Spleen (tissue), 7 donors: ENCODE measurements at regions not wholly inside any gene's neighbourhood (a gene's known extent, or its start where the extent isn't known, plus 50 kb on each side); places are given as distances from the start of the nearest gene placed in this dataset.

Experiments used
- POLR2AphosphoS5 ChIP-seq, 3 donors: sonication (generic); formaldehyde crosslinking; IDR thresholded peaks; one replicate each; pipeline ENCODE4 v1.5.1; 2017; ENCODE audit warnings: antibody characterized with exemption in 3 of 3
- TF ChIP-seq, protein P1 (sequence below), 11 experiments: fragments of 200-600 bp in 7 of 11; fragments of 450-650 bp in 4 of 11; sonication (generic) in 4 of 11; IDR thresholded peaks in 8 of 11; conservative IDR thresholded peaks in 3 of 11; 1 replicate in 7 of 11; 2 replicates in 4 of 11; pipeline versions ENCODE4 v1.4.0 to v1.8.0; 2016 to 2021; ENCODE audit warnings: antibody characterized with exemption in 11 of 11, inconsistent platforms in 4 of 11, mild to moderate bottlenecking in 1 of 11
- donor health status: DM: no; HTN: no; CAD: no; lungs with moderate emphysema.
- donor health status: DM: no; HTN: no; CAD: no.
- donor health status: DM: no; HTN: no; CAD: no.

DNA sequence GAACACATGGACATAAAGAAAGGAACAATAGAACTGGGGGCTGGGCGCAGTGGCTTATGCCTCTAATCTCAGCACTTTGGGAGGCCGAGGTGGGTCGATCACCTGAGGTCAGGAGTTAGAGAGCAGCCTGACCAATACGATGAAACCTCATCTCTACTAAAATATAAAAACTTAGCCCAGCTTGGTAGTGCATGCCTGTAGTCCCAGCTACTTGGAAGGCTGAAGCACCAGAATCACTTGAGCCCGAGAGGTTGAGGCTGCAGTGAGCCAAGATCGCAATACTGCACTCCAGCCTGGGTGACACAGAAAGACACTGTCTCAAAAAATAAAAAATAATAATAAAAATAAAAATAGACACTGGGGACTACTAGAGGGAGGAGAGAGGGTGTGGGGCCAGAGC, 154.5 kb downstream of the SEC23A start:
- TF ChIP-seq, protein P1, sequence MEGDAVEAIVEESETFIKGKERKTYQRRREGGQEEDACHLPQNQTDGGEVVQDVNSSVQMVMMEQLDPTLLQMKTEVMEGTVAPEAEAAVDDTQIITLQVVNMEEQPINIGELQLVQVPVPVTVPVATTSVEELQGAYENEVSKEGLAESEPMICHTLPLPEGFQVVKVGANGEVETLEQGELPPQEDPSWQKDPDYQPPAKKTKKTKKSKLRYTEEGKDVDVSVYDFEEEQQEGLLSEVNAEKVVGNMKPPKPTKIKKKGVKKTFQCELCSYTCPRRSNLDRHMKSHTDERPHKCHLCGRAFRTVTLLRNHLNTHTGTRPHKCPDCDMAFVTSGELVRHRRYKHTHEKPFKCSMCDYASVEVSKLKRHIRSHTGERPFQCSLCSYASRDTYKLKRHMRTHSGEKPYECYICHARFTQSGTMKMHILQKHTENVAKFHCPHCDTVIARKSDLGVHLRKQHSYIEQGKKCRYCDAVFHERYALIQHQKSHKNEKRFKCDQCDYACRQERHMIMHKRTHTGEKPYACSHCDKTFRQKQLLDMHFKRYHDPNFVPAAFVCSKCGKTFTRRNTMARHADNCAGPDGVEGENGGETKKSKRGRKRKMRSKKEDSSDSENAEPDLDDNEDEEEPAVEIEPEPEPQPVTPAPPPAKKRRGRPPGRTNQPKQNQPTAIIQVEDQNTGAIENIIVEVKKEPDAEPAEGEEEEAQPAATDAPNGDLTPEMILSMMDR (IDR thresholded peaks at IDR 0.05 in 8 of 11, conservative IDR thresholded peaks at IDR 0.05 in 3 of 11) = no peak
- no peak for TF ChIP-seq POLR2AphosphoS5 (IDR thresholded peaks at IDR 0.05)
